IPS-15b (cell line): ENCODE measurements at regions not wholly inside any gene's neighbourhood (a gene's known extent, or its start where the extent isn't known, plus 50 kb on each side); places are given as distances from the start of the nearest gene placed in this dataset.

ENCODE experiments used
- H3K27me3 ChIP-seq: one replicate; pipeline ENCODE4 v1.6.1; 2013; ENCODE audit warnings: low read length; ENCODE audit not compliant: control insufficient read depth, insufficient read depth
- H3K36me3 ChIP-seq: one replicate; pipeline ENCODE4 v1.6.1; 2013; ENCODE audit warnings: low read length; ENCODE audit not compliant: control insufficient read depth, insufficient read depth
- H3K4me1 ChIP-seq: one replicate; pipeline ENCODE4 v1.6.1; 2013; ENCODE audit warnings: mild to moderate bottlenecking, low read length; ENCODE audit not compliant: control insufficient read depth, insufficient read depth
- H3K4me3 ChIP-seq: one replicate; pipeline ENCODE4 v1.5.1; 2013; ENCODE audit warnings: low read depth, low read length
- H3K9ac ChIP-seq: one replicate; pipeline ENCODE4 v1.6.1; 2013; ENCODE audit warnings: low read depth, mild to moderate bottlenecking, low read length
- H3K9me3 ChIP-seq: one replicate; pipeline ENCODE4 v1.6.1; 2013; ENCODE audit warnings: mild to moderate bottlenecking, low read length; ENCODE audit not compliant: control insufficient read depth, insufficient read depth

- H3K27me3 ChIP-seq: no peaks in the 10 kb centered on the region
- H3K4me3 ChIP-seq: no peak overlapping the region
- peaks cover 3% of the 10 kb centered on the region for H3K4me1 ChIP-seq
Measured at GRCh38 chr20:57032847-57033246, 233.6 kb downstream of the BMP7 start.

GRCh38 chr20:57034001-57034400 is 232.4 kb downstream of the BMP7 start:
- H3K36me3 ChIP-seq: no peaks in the 10 kb centered on the region
- H3K4me3 ChIP-seq: no peak overlapping the region
- H3K27me3 ChIP-seq: no peaks in the 10 kb centered on the region

More at GRCh38 chr20:57032847-57033246, 233.6 kb downstream of the BMP7 start:
- H3K9me3 ChIP-seq: no peaks in the 10 kb centered on the region
- no peaks in the 10 kb centered on the region for H3K36me3 ChIP-seq
- H3K9ac ChIP-seq: no peak overlapping the region

GRCh38 chr20:57037689-57038088 is 228.8 kb downstream of the BMP7 start:
- Histone ChIP-seq H3K4me3 (no peak overlapping the region), H3K4me1 (no peaks in the 10 kb centered on the region), H3K27me3 (no peaks in the 10 kb centered on the region), H3K36me3 (no peaks in the 10 kb centered on the region), H3K9me3 (no peaks in the 10 kb centered on the region), H3K9ac (no peak overlapping the region)

More at GRCh38 chr20:57034001-57034400, 232.4 kb downstream of the BMP7 start:
- Histone ChIP-seq H3K9ac (no peak overlapping the region), H3K4me1 (peaks cover 3% of the 10 kb centered on the region), H3K9me3 (no peaks in the 10 kb centered on the region)

GRCh38 chr20:57038608-57039440 is 227.6 kb downstream of the BMP7 start:
- H3K4me3 ChIP-seq: no peak overlapping the region
- H3K9me3 ChIP-seq: no peaks in the 10 kb centered on the region
- H3K4me1 ChIP-seq: no peaks in the 10 kb centered on the region
- no peak overlapping the region for H3K9ac ChIP-seq
- no peaks in the 10 kb centered on the region for H3K36me3 ChIP-seq
- no peaks in the 10 kb centered on the region for H3K27me3 ChIP-seq

GRCh38 chr20:57040466-57040865 is 226.0 kb downstream of the BMP7 start:
- no peaks in the 10 kb centered on the region for H3K4me1 ChIP-seq
- no peak overlapping the region for H3K4me3 ChIP-seq
- no peaks in the 10 kb centered on the region for H3K36me3 ChIP-seq
- no peak overlapping the region for H3K9ac ChIP-seq
- H3K9me3 ChIP-seq: no peaks in the 10 kb centered on the region
- H3K27me3 ChIP-seq: no peaks in the 10 kb centered on the region

- Histone ChIP-seq H3K4me3 (no peak overlapping the region), H3K9me3 (no peaks in the 10 kb centered on the region), H3K4me1 (no peaks in the 10 kb centered on the region), H3K9ac (no peak overlapping the region), H3K36me3 (no peaks in the 10 kb centered on the region), H3K27me3 (no peaks in the 10 kb centered on the region)
Measured at GRCh38 chr20:57040924-57041323, 225.5 kb downstream of the BMP7 start.

GRCh38 chr20:57043091-57043490 is 223.3 kb downstream of the BMP7 start:
- Histone ChIP-seq H3K27me3 (no peaks in the 10 kb centered on the region), H3K36me3 (no peaks in the 10 kb centered on the region), H3K4me3 (no peak overlapping the region), H3K9ac (no peak overlapping the region), H3K4me1 (no peaks in the 10 kb centered on the region), H3K9me3 (no peaks in the 10 kb centered on the region)

GRCh38 chr20:57043669-57044268 is 222.7 kb downstream of the BMP7 start:
- H3K4me3 ChIP-seq: no peak overlapping the region

GRCh38 chr20:57047281-57048026 is 219.0 kb downstream of the BMP7 start:
- Histone ChIP-seq H3K27me3 (no peaks in the 10 kb centered on the region), H3K4me3 (no peak overlapping the region), H3K4me1 (no peaks in the 10 kb centered on the region), H3K36me3 (no peaks in the 10 kb centered on the region), H3K9me3 (no peaks in the 10 kb centered on the region), H3K9ac (no peak overlapping the region)

More at GRCh38 chr20:57043669-57044268, 222.7 kb downstream of the BMP7 start:
- Histone ChIP-seq H3K36me3 (no peaks in the 10 kb centered on the region), H3K9me3 (no peaks in the 10 kb centered on the region), H3K27me3 (no peaks in the 10 kb centered on the region), H3K4me1 (no peaks in the 10 kb centered on the region), H3K9ac (no peak overlapping the region)

GRCh38 chr20:57048027-57048869 is 218.2 kb downstream of the BMP7 start:
- Histone ChIP-seq H3K4me1 (no peaks in the 10 kb centered on the region), H3K36me3 (no peaks in the 10 kb centered on the region), H3K9ac (no peak overlapping the region), H3K4me3 (no peak overlapping the region), H3K9me3 (no peaks in the 10 kb centered on the region), H3K27me3 (no peaks in the 10 kb centered on the region)

GRCh38 chr20:57049296-57049695 is 217.1 kb downstream of the BMP7 start:
- H3K4me3 ChIP-seq: no peak overlapping the region
- H3K27me3 ChIP-seq: no peaks in the 10 kb centered on the region
- peaks cover 3% of the 10 kb centered on the region for H3K36me3 ChIP-seq
- H3K9ac ChIP-seq: no peak overlapping the region
- no peaks in the 10 kb centered on the region for H3K9me3 ChIP-seq
- H3K4me1 ChIP-seq: no peaks in the 10 kb centered on the region
